HEK293 (cell line): ENCODE measurements at regions not wholly inside any gene's neighbourhood (a gene's known extent, or its start where the extent isn't known, plus 50 kb on each side); places are given as distances from the start of the nearest gene placed in this dataset.

Source experiments
- CTCF ChIP-seq: fragments of 450-650 bp; formaldehyde crosslinking; IDR thresholded peaks from 2 replicates; pipeline ENCODE4 v1.5.1; 2016; ENCODE audit warnings: missing biosample characterization, missing genetic modification characterization
- PBX3 ChIP-seq: sonication (generic); formaldehyde crosslinking; IDR thresholded peaks from 2 replicates; pipeline ENCODE4 v1.8.1; 2022; ENCODE audit warnings: mild to moderate bottlenecking, moderate library complexity, missing genetic modification reagents
- YY1 ChIP-seq: fragments of 450-650 bp; formaldehyde crosslinking; IDR thresholded peaks from 2 replicates; pipeline ENCODE4 v1.5.1; 2018; ENCODE audit warnings: missing biosample characterization, missing genetic modification characterization
- ZNF404 ChIP-seq: fragments of 450-650 bp; formaldehyde crosslinking; IDR thresholded peaks from 2 replicates; pipeline ENCODE4 v1.5.1; 2017; ENCODE audit warnings: missing biosample characterization, missing genetic modification characterization
- ZNF529 ChIP-seq: fragments of 450-650 bp; formaldehyde crosslinking; IDR thresholded peaks from 2 replicates; pipeline ENCODE4 v1.5.1; 2017; ENCODE audit warnings: missing genetic modification characterization, missing biosample characterization; ENCODE audit not compliant: insufficient replicate concordance
- ZNF555 ChIP-seq: fragments of 450-650 bp; formaldehyde crosslinking; conservative IDR thresholded peaks from 2 replicates; pipeline ENCODE4 v1.5.1; 2017; ENCODE audit warnings: missing biosample characterization, mild to moderate bottlenecking, missing genetic modification characterization, inconsistent platforms

- no peak for TF ChIP-seq PBX3 (CRISPR knock-in tag)
- TF ChIP-seq ZNF404 (tag by site-specific recombination) = no peak
- no peak for TF ChIP-seq CTCF (tag by site-specific recombination)
- TF ChIP-seq ZNF529 (tag by site-specific recombination) = no peak
- no peak for TF ChIP-seq ZNF555 (tag by site-specific recombination)
- no peak for TF ChIP-seq YY1 (tag by site-specific recombination)
Measured at GRCh38 chr16:85182774-85183173, 70.5 kb upstream of the CIBAR2 start.
